WTC11 (cell line): ENCODE measurements at regions not wholly inside any gene's neighbourhood (a gene's known extent, or its start where the extent isn't known, plus 50 kb on each side); places are given as distances from the start of the nearest gene placed in this dataset.

Experiments
- ATAC-seq: fragments of 200-7000 bp; cut with Tn5 transposase; 2 replicates; pipeline ENCODE4 v1.10.0; 2021; ENCODE audit warnings: mild to moderate bottlenecking, moderate library complexity
- CTCF ChIA-PET: fragments of 300-600 bp; sonication (Branson Sonifier 250); formaldehyde crosslinking; loops from one replicate; lab custom pipeline; 2021; ENCODE audit warnings: antibody characterized with exemption; lab: Charles Lee
- POLR2A ChIA-PET: fragments of 350-600 bp; sonication (Branson Sonifier 250); formaldehyde crosslinking; loops from one replicate; lab custom pipeline; 2021; ENCODE audit warnings: antibody characterized with exemption; lab: Charles Lee
- DNase-seq: peaks from one replicate; pipeline ENCODE4 v3.0.0; 2021; ENCODE audit warnings: low spot score
- H3K27ac Mint-ChIP-seq: 2 replicates; pipeline ENCODE4 v1.8.0; 2021; ENCODE audit warnings: mixed read lengths
- H3K27me3 Mint-ChIP-seq: 2 replicates; pipeline ENCODE4 v1.8.0; 2021; ENCODE audit warnings: low read depth, mild to moderate bottlenecking, moderate library complexity, mixed read lengths
- H3K36me3 Mint-ChIP-seq: 2 replicates; pipeline ENCODE4 v1.8.0; 2021; ENCODE audit warnings: mixed read lengths
- H3K4me1 Mint-ChIP-seq: 2 replicates; pipeline ENCODE4 v1.8.0; 2022; ENCODE audit warnings: mixed read lengths
- H3K4me3 Mint-ChIP-seq: 2 replicates; pipeline ENCODE4 v1.8.0; 2021; ENCODE audit warnings: mild to moderate bottlenecking, moderate library complexity, mixed read lengths
- H3K9me3 Mint-ChIP-seq: 2 replicates; pipeline ENCODE4 v1.8.0; 2021; ENCODE audit warnings: mixed read lengths
- ATF1 ChIP-seq: sonication (generic); formaldehyde crosslinking; IDR thresholded peaks from 2 replicates; pipeline ENCODE4 v1.8.1; 2023; ENCODE audit warnings: mild to moderate bottlenecking, moderate library complexity, missing genetic modification reagents
- CDX4 ChIP-seq: fragments of 250-450 bp; sonication (Bioruptor Pico); IDR thresholded peaks from 2 replicates; pipeline ENCODE4 v1.9.0; 2021; ENCODE audit warnings: moderate library complexity, mild to moderate bottlenecking, inconsistent platforms, borderline replicate concordance
- CREB1 ChIP-seq: sonication (generic); formaldehyde crosslinking; IDR thresholded peaks from 2 replicates; pipeline ENCODE4 v1.8.0; 2023; ENCODE audit warnings: mild to moderate bottlenecking, missing genetic modification reagents
- ERG ChIP-seq: fragments of 250-450 bp; sonication (Bioruptor Pico); IDR thresholded peaks from 2 replicates; pipeline ENCODE4 v1.8.0; 2021; ENCODE audit warnings: mild to moderate bottlenecking
- ESRRA ChIP-seq: sonication (generic); formaldehyde crosslinking; IDR thresholded peaks from 2 replicates; pipeline ENCODE4 v1.8.1; 2022; ENCODE audit warnings: mild to moderate bottlenecking, missing genetic modification reagents, borderline replicate concordance
- FOXK1 ChIP-seq: sonication (generic); formaldehyde crosslinking; IDR thresholded peaks from 2 replicates; pipeline ENCODE4 v1.8.0; 2022; ENCODE audit warnings: mild to moderate bottlenecking, moderate library complexity, missing genetic modification reagents
- MXD4 ChIP-seq: fragments of 250-450 bp; sonication (Bioruptor Pico); IDR thresholded peaks from 2 replicates; pipeline ENCODE4 v1.8.0; 2021; ENCODE audit warnings: mild to moderate bottlenecking, moderate library complexity, borderline replicate concordance
- MYBL2 ChIP-seq: sonication (generic); formaldehyde crosslinking; IDR thresholded peaks from 2 replicates; pipeline ENCODE4 v1.8.1; 2023; ENCODE audit warnings: mild to moderate bottlenecking, moderate library complexity, missing genetic modification reagents
- SOX15 ChIP-seq: fragments of 250-450 bp; sonication (Bioruptor Pico); IDR thresholded peaks from 2 replicates; pipeline ENCODE4 v1.9.0; 2021; ENCODE audit warnings: mild to moderate bottlenecking
- TCF7 ChIP-seq: sonication (generic); formaldehyde crosslinking; IDR thresholded peaks from 2 replicates; pipeline ENCODE4 v1.8.0; 2022; ENCODE audit warnings: mild to moderate bottlenecking, low read depth, missing genetic modification reagents, moderate library complexity
- TEAD1 ChIP-seq: sonication (generic); formaldehyde crosslinking; IDR thresholded peaks from 2 replicates; pipeline ENCODE4 v1.8.0; 2022; ENCODE audit warnings: mild to moderate bottlenecking, missing genetic modification reagents
- TP53 ChIP-seq: sonication (generic); formaldehyde crosslinking; IDR thresholded peaks from 2 replicates; pipeline ENCODE4 v1.8.1; 2023; ENCODE audit warnings: mild to moderate bottlenecking, missing genetic modification reagents
- USF2 ChIP-seq: sonication (generic); formaldehyde crosslinking; IDR thresholded peaks from 2 replicates; pipeline ENCODE4 v1.8.1; 2023; ENCODE audit warnings: mild to moderate bottlenecking, missing genetic modification reagents, moderate library complexity
- ZBTB43 ChIP-seq: sonication (generic); formaldehyde crosslinking; IDR thresholded peaks from 2 replicates; pipeline ENCODE4 v1.8.1; 2023; ENCODE audit warnings: mild to moderate bottlenecking, missing genetic modification reagents
- ZNF317 ChIP-seq: sonication (generic); formaldehyde crosslinking; IDR thresholded peaks from 2 replicates; pipeline ENCODE4 v1.8.1; 2023; ENCODE audit warnings: low read depth, mild to moderate bottlenecking, moderate library complexity, missing genetic modification reagents, borderline replicate concordance
- TF ChIP-seq, protein P1 (sequence below): fragments of 200-600 bp; IDR thresholded peaks from 2 replicates; pipeline ENCODE4 v1.8.0; 2022; ENCODE audit warnings: antibody characterized with exemption

- no peak for TF ChIP-seq ZNF317
Measured at GRCh38 chr12:4036671-4037271, 163.6 kb upstream of the PARP11 start (continued).

- POLR2A ChIA-PET: no interaction called here
- DNase-seq (no peak), ATAC-seq (no peak)
- H3K27ac Mint-ChIP-seq: no peak overlapping the region; the same call in 1 of the 2 replicates
- H3K9me3 Mint-ChIP-seq: peaks cover 4% of the 10 kb centered on the region
- H3K36me3 Mint-ChIP-seq: peaks cover 9% of the 10 kb centered on the region
- H3K4me1 Mint-ChIP-seq: peaks cover 43% of the 10 kb centered on the region
- H3K27me3 Mint-ChIP-seq: peaks cover 27% of the 10 kb centered on the region
- no peak overlapping the region for H3K4me3 Mint-ChIP-seq
- CTCF ChIA-PET: interaction anchor here (1.9 kb wide), 1 partner anchor 152 kb away, joined by 8 read pairs; no protein-coding TSS in a partner anchor
- no peak for TF ChIP-seq ATF1 (CRISPR knock-in tag)
- TF ChIP-seq SOX15 (CRISPR knock-in tag): no peak
- TF ChIP-seq, protein P1, sequence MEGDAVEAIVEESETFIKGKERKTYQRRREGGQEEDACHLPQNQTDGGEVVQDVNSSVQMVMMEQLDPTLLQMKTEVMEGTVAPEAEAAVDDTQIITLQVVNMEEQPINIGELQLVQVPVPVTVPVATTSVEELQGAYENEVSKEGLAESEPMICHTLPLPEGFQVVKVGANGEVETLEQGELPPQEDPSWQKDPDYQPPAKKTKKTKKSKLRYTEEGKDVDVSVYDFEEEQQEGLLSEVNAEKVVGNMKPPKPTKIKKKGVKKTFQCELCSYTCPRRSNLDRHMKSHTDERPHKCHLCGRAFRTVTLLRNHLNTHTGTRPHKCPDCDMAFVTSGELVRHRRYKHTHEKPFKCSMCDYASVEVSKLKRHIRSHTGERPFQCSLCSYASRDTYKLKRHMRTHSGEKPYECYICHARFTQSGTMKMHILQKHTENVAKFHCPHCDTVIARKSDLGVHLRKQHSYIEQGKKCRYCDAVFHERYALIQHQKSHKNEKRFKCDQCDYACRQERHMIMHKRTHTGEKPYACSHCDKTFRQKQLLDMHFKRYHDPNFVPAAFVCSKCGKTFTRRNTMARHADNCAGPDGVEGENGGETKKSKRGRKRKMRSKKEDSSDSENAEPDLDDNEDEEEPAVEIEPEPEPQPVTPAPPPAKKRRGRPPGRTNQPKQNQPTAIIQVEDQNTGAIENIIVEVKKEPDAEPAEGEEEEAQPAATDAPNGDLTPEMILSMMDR: no peak
- TF ChIP-seq TCF7: no peak
- no peak for TF ChIP-seq CREB1 (CRISPR knock-in tag)
Measured at GRCh38 chr12:4034921-4035320, 161.7 kb upstream of the PARP11 start.

DNA sequence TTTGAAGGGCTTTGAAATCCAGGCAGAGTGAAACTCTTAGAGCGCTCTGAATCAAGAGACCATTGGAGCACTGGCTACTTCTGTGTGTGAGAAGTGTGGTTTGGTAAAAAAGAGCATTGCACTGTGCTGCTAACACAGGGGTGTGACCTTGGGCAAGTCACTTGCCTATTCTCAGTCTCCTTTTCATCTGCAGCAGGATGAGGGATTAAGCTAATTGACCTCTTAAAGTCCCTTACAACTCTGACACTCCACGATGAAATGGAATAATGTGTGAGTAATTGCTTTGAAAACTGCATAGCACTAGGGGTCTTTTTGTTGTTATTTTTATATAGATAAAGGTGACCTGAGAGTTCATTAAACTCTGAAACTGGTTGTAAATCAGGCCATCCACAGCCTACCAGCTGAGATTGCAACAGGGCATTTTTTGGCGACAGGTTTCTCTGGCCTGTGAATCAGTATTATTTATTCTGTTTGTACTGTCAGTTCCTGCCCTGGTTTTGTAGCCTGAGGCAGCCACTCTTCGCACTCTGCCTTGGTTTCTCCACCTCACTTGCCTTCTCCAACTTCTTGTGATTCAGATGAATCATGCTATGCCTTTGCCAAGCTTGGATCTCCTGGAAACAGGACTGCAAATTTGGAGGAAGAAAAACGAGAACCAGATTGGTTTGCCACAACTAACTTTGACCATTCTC is 159.9 kb upstream of the PARP11 start:
- peak overlapping the region; percentile 83 for H3K27ac Mint-ChIP-seq
- H3K36me3 Mint-ChIP-seq: peaks cover 16% of the 10 kb centered on the region
- DNase-seq (no peak), ATAC-seq (no peak)
- CTCF ChIA-PET: interaction anchor here (0.7 to 3.2 kb wide), 7 partner anchors 26 to 250 kb away, joined by 3 to 18 read pairs (median 3); no protein-coding TSS in a partner anchor
- H3K27me3 Mint-ChIP-seq: peaks cover 35% of the 10 kb centered on the region
- H3K4me3 Mint-ChIP-seq: no peak overlapping the region
- H3K9me3 Mint-ChIP-seq: peaks cover 4% of the 10 kb centered on the region
- peaks cover 53% of the 10 kb centered on the region for H3K4me1 Mint-ChIP-seq
- POLR2A ChIA-PET: interaction anchor here (2.3 kb wide), 1 partner anchor 34 kb away, joined by 12 read pairs; no protein-coding TSS in a partner anchor
- no peak for TF ChIP-seq USF2 (CRISPR knock-in tag)
- TF ChIP-seq FOXK1 (CRISPR knock-in tag): no peak
- no peak for TF ChIP-seq MXD4
- TF ChIP-seq TP53 (CRISPR knock-in tag): no peak
- no peak for TF ChIP-seq TEAD1 (CRISPR knock-in tag)
- TF ChIP-seq, all 79 proteins: peak for 0

DNA sequence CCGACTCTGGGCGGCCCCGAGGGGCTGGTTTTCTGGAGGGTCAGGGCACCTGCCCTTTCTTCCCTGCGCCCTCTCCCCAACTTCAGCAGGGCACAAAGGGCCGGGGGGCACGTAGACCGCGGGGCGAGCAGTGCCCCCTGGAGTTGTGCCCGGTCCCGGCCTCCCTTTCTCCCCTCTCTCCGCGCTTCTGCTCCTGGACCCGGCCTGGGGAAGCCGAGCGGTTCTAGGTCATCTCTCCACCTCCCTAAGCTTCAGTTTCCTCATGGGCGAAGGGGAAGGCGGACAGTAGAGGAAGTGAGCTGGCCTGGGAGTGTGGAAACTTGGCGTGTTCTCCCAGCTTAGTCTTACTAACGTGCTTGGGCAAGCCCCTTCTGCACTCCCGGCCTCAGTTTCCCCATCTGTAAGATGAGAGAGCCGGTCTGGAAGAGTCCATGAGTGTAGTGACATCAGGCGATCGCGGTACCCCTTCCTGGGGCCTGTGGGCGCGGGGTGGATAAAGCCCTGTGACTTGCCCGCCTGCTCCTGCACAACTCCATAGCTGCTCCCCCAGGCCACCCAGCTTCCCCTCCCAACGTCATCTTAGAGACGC is 158.6 kb upstream of the PARP11 start:
- no peak for TF ChIP-seq CDX4 (CRISPR knock-in tag)
- no peak for TF ChIP-seq MYBL2 (CRISPR knock-in tag)
- TF ChIP-seq ESRRA (CRISPR knock-in tag): no peak
- TF ChIP-seq ERG (CRISPR knock-in tag): no peak
- TF ChIP-seq FOXK1 (CRISPR knock-in tag): no peak
- TF ChIP-seq ZBTB43 (CRISPR knock-in tag): no peak; the same call in 1 of the 2 replicates
- ATAC-seq (peak; percentile 4; the same call in 1 of the 2 replicates), DNase-seq (no peak)
- CTCF ChIA-PET: interaction anchor here (0.7 to 3.2 kb wide), 10 partner anchors 25 to 251 kb away, joined by 3 to 18 read pairs (median 5); partner anchors contain the start of gene CCND2
- peaks cover 42% of the 10 kb centered on the region for H3K27me3 Mint-ChIP-seq
- POLR2A ChIA-PET: interaction anchor here (0.6 to 2.3 kb wide), 6 partner anchors 31 to 245 kb away, joined by 3 to 12 read pairs (median 4); no protein-coding TSS in a partner anchor
- peak overlapping the region; percentile 94 for H3K27ac Mint-ChIP-seq
- H3K4me3 Mint-ChIP-seq: peak overlapping the region; percentile 29
- H3K4me1 Mint-ChIP-seq: peaks cover 57% of the 10 kb centered on the region
- peaks cover 20% of the 10 kb centered on the region for H3K36me3 Mint-ChIP-seq
- H3K9me3 Mint-ChIP-seq: peaks cover 4% of the 10 kb centered on the region
